Glutamatergic neuron (in vitro differentiated cells): ENCODE measurements at regions not wholly inside any gene's neighbourhood (a gene's known extent, or its start where the extent isn't known, plus 50 kb on each side); places are given as distances from the start of the nearest gene placed in this dataset.

Source experiments
- DNase-seq: peaks from one replicate; pipeline ENCODE4 v3.0.0; 2022
- H3K27ac Mint-ChIP-seq: one replicate; pipeline ENCODE4 v1.8.0; 2020; ENCODE audit warnings: mild to moderate bottlenecking, mixed read lengths, inconsistent platforms; ENCODE audit not compliant: unreplicated experiment
- H3K27me3 Mint-ChIP-seq: one replicate; pipeline ENCODE4 v1.8.0; 2020; ENCODE audit warnings: mild to moderate bottlenecking, moderate library complexity, mixed read lengths, inconsistent platforms; ENCODE audit not compliant: unreplicated experiment
- H3K36me3 Mint-ChIP-seq: one replicate; pipeline ENCODE4 v1.8.0; 2020; ENCODE audit warnings: mild to moderate bottlenecking, mixed read lengths, inconsistent platforms; ENCODE audit not compliant: unreplicated experiment
- H3K4me1 Mint-ChIP-seq: one replicate; pipeline ENCODE4 v1.8.0; 2020; ENCODE audit warnings: mild to moderate bottlenecking, low read depth, mixed read lengths, inconsistent platforms; ENCODE audit not compliant: unreplicated experiment
- H3K4me3 Mint-ChIP-seq: one replicate; pipeline ENCODE4 v1.8.0; 2020; ENCODE audit warnings: mild to moderate bottlenecking, mixed read lengths, inconsistent platforms; ENCODE audit not compliant: unreplicated experiment
- H3K9me3 Mint-ChIP-seq: one replicate; pipeline ENCODE4 v1.8.0; 2020; ENCODE audit warnings: mild to moderate bottlenecking, moderate library complexity, mixed read lengths, inconsistent platforms; ENCODE audit not compliant: unreplicated experiment
- TF ChIP-seq, protein P1 (sequence below): fragments of 200-600 bp; sonication (generic); IDR thresholded peaks from one replicate; pipeline ENCODE4 v1.5.0; 2021; ENCODE audit not compliant: partially characterized antibody, unreplicated experiment

DNA sequence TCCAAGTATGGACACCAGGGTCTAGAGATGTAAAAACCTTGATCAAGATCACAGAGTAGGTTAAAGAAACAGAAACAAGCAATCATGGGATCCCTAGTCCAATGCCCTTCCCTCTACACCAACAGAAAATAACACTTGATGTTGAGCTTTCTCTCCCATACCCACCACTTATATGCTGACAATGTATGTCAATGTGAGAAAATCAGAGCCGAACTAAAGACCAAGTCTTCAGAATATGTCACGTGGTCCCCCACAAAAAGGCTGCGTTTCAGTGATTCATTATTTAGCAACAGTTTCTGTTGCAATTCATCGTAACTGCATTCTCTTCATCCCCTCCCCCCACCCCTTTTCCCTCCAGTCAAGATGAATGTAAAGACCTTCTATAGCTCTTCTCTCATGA lies 278.9 kb upstream of the STT3B start:
- Mint-ChIP-seq H3K4me1 (no peaks in the 10 kb centered on the region), H3K4me3 (no peak overlapping the region), H3K9me3 (no peaks in the 10 kb centered on the region), H3K36me3 (no peaks in the 10 kb centered on the region), H3K27ac (no peak overlapping the region), H3K27me3 (no peaks in the 10 kb centered on the region)
- no peak for DNase-seq
- TF ChIP-seq, protein P1, sequence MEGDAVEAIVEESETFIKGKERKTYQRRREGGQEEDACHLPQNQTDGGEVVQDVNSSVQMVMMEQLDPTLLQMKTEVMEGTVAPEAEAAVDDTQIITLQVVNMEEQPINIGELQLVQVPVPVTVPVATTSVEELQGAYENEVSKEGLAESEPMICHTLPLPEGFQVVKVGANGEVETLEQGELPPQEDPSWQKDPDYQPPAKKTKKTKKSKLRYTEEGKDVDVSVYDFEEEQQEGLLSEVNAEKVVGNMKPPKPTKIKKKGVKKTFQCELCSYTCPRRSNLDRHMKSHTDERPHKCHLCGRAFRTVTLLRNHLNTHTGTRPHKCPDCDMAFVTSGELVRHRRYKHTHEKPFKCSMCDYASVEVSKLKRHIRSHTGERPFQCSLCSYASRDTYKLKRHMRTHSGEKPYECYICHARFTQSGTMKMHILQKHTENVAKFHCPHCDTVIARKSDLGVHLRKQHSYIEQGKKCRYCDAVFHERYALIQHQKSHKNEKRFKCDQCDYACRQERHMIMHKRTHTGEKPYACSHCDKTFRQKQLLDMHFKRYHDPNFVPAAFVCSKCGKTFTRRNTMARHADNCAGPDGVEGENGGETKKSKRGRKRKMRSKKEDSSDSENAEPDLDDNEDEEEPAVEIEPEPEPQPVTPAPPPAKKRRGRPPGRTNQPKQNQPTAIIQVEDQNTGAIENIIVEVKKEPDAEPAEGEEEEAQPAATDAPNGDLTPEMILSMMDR = no peak

DNA sequence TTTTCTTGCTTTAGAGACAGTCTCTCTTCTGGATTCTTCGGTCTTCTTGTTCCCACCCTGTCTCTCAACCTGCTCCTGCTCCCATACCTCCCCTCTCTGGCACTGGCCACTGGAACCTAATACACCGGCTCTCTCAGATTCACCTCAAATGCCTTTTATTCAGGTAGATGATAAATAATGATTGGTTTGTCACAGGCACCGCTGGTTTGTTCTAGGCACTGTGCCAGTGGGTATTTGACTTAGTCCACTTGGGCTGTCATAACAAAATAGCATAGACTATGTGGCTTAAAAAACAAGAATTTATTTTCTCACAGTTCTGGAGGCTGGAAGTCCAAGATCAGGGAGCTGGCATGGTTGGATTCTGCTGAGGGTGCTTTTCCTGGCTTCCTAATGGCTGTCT lies 278.2 kb upstream of the STT3B start:
- TF ChIP-seq, protein P1 = no peak
- no peaks in the 10 kb centered on the region for H3K27me3 Mint-ChIP-seq
- H3K4me3 Mint-ChIP-seq = no peak overlapping the region
- H3K27ac Mint-ChIP-seq = no peak overlapping the region
- no peak for DNase-seq
- H3K9me3 Mint-ChIP-seq = no peaks in the 10 kb centered on the region
- H3K4me1 Mint-ChIP-seq = no peaks in the 10 kb centered on the region
- H3K36me3 Mint-ChIP-seq = no peaks in the 10 kb centered on the region

DNA sequence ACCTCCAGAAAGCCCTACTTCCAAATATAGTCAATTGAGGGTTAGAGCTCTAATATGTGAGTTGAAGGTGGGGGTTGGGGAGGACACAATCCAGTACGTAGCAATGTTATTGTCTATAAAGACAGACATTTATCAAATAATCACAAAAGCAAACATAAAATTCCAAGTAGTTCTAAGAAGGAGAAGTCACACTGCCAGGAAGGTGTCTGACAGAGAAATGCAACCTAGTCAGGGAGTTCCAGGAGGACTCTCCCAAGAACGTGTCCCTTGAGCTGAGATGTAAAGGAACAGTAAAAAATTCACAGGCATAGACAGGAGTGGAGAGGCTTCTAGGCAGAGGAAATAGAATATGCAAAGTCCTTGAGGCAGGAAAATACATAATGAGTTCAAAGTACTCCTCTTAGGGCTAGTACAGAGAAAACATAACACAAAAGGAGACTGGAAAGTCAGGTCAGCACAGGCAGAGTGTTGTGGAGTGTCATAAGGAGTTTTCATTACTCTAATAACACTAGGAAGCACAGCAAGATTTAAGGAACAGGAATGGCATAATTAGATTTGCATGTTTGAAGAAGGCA lies 277.6 kb upstream of the STT3B start:
- no peak for DNase-seq
- Mint-ChIP-seq H3K9me3 (no peaks in the 10 kb centered on the region), H3K4me1 (no peaks in the 10 kb centered on the region)

DNA sequence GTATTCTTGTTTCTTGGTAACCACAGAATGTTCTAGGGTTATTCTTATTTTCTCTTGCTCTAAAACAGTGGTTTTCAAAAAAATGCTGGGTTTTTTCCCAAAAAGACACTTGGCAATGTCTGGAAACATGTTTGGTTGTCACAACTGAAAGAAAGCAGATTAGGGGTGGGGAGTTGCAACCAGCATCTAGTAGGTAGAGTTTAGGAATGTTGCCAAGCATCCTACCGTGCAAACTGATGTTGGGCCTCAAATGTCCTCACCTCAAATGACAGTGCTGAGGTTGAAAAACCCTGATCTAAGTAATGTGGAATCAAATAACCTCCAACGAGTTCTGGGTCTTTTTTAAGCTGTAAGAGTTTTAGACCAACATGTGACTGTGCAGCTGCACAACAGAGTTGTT lies 270.5 kb upstream of the STT3B start:
- TF ChIP-seq, protein P1 = no peak
- no peak for DNase-seq
- Mint-ChIP-seq H3K4me1 (no peaks in the 10 kb centered on the region), H3K4me3 (no peak overlapping the region), H3K9me3 (no peaks in the 10 kb centered on the region), H3K27me3 (no peaks in the 10 kb centered on the region), H3K27ac (no peak overlapping the region), H3K36me3 (no peaks in the 10 kb centered on the region)

More for the DNA sequence above, 277.6 kb upstream of the STT3B start:
- Mint-ChIP-seq H3K27ac (no peak overlapping the region), H3K27me3 (no peaks in the 10 kb centered on the region), H3K4me3 (no peak overlapping the region), H3K36me3 (no peaks in the 10 kb centered on the region)
- TF ChIP-seq, protein P1 = no peak

DNA sequence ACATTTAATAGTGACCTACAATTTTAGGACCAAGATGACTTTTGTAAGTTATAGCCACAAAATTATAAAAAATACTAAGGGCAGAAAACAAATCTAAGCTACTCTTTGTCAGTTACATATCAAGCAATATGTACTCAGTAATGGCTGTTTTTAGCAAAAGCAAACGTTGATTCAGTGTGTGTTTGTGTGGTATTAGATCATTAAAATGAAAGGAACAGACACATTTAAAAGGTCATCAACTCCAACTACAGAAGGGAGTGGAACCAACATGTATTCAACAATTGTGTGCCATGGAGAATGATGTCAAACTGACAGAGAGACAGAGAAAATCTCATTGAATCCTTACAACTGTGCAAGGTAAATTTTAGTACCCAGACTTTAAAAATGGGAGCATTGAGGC lies 268.8 kb upstream of the STT3B start:
- TF ChIP-seq, protein P1 = no peak
- H3K27ac Mint-ChIP-seq = no peak overlapping the region
- H3K36me3 Mint-ChIP-seq = peaks cover 3% of the 10 kb centered on the region
- no peak overlapping the region for H3K4me3 Mint-ChIP-seq
- no peaks in the 10 kb centered on the region for H3K4me1 Mint-ChIP-seq
- no peaks in the 10 kb centered on the region for H3K9me3 Mint-ChIP-seq
- no peak for DNase-seq
- no peaks in the 10 kb centered on the region for H3K27me3 Mint-ChIP-seq
